ENCODE measurements at regions not wholly inside any gene's neighbourhood (a gene's known extent, or its start where the extent isn't known, plus 50 kb on each side); places are given as distances from the start of the nearest gene placed in this dataset.

DNA sequence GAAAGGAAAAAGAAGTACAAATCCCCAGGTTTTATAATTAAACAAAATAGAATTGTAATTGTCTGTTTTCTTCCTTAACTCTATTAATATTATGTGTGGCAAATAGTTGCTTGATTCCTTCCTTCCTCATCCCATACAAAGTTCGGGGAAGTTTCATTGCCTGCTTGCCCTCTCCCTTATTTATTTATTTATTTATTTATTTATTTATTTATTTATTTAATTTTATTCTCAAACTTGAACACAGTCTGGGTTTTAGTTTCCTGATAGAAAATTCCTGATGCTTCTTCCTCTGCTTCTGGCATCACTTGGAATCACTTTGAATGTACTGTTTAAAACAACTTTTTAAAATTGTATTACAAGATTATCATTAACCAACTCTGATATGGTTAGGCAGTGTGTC lies 145.8 kb upstream of the SOX5 start:
- POLR2A ChIA-PET: no interaction called here
- ATAC-seq: no peak
- Mint-ChIP-seq H3K27me3 (ENCODE audit: low read depth) (no peaks in the 10 kb centered on the region), H3K27ac (no peak overlapping the region), H3K4me3 (no peak overlapping the region), H3K9me3 (no peaks in the 10 kb centered on the region), H3K4me1 (0 out of 2 replicates have a peak, but pooled peaks cover 2% of the 10 kb centered on the region), H3K36me3 (no peaks in the 10 kb centered on the region)
- no peak for DNase-seq (ENCODE audit: low spot score)
- CTCF ChIA-PET: no interaction called here
- TF ChIP-seq, protein P1, sequence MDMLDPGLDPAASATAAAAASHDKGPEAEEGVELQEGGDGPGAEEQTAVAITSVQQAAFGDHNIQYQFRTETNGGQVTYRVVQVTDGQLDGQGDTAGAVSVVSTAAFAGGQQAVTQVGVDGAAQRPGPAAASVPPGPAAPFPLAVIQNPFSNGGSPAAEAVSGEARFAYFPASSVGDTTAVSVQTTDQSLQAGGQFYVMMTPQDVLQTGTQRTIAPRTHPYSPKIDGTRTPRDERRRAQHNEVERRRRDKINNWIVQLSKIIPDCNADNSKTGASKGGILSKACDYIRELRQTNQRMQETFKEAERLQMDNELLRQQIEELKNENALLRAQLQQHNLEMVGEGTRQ (CRISPR knock-in tag; IDR thresholded peaks at IDR 0.05): no peak
- TF ChIP-seq, protein P2, sequence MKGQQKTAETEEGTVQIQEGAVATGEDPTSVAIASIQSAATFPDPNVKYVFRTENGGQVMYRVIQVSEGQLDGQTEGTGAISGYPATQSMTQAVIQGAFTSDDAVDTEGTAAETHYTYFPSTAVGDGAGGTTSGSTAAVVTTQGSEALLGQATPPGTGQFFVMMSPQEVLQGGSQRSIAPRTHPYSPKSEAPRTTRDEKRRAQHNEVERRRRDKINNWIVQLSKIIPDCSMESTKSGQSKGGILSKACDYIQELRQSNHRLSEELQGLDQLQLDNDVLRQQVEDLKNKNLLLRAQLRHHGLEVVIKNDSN (CRISPR knock-in tag; IDR thresholded peaks at IDR 0.05): no peak
- TF ChIP-seq, protein P3, sequence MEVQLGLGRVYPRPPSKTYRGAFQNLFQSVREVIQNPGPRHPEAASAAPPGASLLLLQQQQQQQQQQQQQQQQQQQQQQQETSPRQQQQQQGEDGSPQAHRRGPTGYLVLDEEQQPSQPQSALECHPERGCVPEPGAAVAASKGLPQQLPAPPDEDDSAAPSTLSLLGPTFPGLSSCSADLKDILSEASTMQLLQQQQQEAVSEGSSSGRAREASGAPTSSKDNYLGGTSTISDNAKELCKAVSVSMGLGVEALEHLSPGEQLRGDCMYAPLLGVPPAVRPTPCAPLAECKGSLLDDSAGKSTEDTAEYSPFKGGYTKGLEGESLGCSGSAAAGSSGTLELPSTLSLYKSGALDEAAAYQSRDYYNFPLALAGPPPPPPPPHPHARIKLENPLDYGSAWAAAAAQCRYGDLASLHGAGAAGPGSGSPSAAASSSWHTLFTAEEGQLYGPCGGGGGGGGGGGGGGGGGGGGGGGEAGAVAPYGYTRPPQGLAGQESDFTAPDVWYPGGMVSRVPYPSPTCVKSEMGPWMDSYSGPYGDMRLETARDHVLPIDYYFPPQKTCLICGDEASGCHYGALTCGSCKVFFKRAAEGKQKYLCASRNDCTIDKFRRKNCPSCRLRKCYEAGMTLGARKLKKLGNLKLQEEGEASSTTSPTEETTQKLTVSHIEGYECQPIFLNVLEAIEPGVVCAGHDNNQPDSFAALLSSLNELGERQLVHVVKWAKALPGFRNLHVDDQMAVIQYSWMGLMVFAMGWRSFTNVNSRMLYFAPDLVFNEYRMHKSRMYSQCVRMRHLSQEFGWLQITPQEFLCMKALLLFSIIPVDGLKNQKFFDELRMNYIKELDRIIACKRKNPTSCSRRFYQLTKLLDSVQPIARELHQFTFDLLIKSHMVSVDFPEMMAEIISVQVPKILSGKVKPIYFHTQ (CRISPR knock-in tag; IDR thresholded peaks at IDR 0.05): no peak
- TF ChIP-seq ZNF396 (CRISPR knock-in tag; IDR thresholded peaks at IDR 0.05; ENCODE audit: borderline replicate concordance): no peak
- TF ChIP-seq, protein P4, sequence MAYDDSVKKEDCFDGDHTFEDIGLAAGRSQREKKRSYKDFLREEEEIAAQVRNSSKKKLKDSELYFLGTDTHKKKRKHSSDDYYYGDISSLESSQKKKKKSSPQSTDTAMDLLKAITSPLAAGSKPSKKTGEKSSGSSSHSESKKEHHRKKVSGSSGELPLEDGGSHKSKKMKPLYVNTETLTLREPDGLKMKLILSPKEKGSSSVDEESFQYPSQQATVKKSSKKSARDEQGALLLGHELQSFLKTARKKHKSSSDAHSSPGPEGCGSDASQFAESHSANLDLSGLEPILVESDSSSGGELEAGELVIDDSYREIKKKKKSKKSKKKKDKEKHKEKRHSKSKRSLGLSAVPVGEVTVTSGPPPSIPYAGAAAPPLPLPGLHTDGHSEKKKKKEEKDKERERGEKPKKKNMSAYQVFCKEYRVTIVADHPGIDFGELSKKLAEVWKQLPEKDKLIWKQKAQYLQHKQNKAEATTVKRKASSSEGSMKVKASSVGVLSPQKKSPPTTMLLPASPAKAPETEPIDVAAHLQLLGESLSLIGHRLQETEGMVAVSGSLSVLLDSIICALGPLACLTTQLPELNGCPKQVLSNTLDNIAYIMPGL (CRISPR knock-in tag; IDR thresholded peaks at IDR 0.05): no peak
- TF ChIP-seq IRF2 (CRISPR knock-in tag; IDR thresholded peaks at IDR 0.05; ENCODE audit: borderline replicate concordance, low read depth): no peak
- TF ChIP-seq NFE2L1 (CRISPR knock-in tag; IDR thresholded peaks at IDR 0.05): no peak
- TF ChIP-seq TCF7 (CRISPR knock-in tag; IDR thresholded peaks at IDR 0.05; ENCODE audit: low read depth): no peak
- TF ChIP-seq FOXP1 (CRISPR knock-in tag; IDR thresholded peaks at IDR 0.05; ENCODE audit: borderline replicate concordance): no peak
- no peak for TF ChIP-seq SOX15 (CRISPR knock-in tag; IDR thresholded peaks at IDR 0.05)
- TF ChIP-seq SMAD3 (CRISPR knock-in tag; IDR thresholded peaks at IDR 0.05; ENCODE audit: borderline replicate concordance): no peak
- TF ChIP-seq ZNF138 (CRISPR knock-in tag; conservative IDR thresholded peaks at IDR 0.05): no peak

DNA sequence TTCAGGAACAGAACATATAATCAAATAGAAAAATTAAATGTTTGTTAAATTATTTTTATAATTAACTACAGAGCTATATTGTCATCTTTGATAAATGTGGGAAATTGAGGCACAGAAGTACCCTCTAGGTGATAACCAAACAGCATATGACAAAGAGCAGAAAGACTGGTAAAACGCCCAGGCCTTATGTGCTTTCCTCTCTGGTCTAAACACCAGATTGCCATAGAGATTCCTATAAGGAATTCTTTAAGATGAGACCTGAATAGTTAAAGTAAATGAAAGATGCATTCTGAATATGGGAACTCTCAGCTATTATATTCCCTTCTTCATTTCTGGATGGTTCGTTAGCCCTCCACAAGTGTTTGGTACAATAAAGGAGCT lies 140.0 kb upstream of the SOX5 start:
- POLR2A ChIA-PET: no interaction called here
- Mint-ChIP-seq H3K27ac (no peak overlapping the region), H3K36me3 (no peaks in the 10 kb centered on the region)

More for the DNA sequence above, 140.0 kb upstream of the SOX5 start:
- DNase-seq (ENCODE audit: low spot score) (no peak), ATAC-seq (no peak)
- CTCF ChIA-PET: no interaction called here
- Mint-ChIP-seq H3K9me3 (no peaks in the 10 kb centered on the region), H3K4me1 (0 out of 2 replicates have a peak, but pooled peaks cover 2% of the 10 kb centered on the region), H3K4me3 (no peak overlapping the region), H3K27me3 (ENCODE audit: low read depth) (no peaks in the 10 kb centered on the region)
- TF ChIP-seq ATF1 (CRISPR knock-in tag; IDR thresholded peaks at IDR 0.05): no peak
- TF ChIP-seq RORB (CRISPR knock-in tag; IDR thresholded peaks at IDR 0.05): no peak
- no peak for TF ChIP-seq SMAD3 (CRISPR knock-in tag; IDR thresholded peaks at IDR 0.05; ENCODE audit: borderline replicate concordance)
- TF ChIP-seq, protein P5, sequence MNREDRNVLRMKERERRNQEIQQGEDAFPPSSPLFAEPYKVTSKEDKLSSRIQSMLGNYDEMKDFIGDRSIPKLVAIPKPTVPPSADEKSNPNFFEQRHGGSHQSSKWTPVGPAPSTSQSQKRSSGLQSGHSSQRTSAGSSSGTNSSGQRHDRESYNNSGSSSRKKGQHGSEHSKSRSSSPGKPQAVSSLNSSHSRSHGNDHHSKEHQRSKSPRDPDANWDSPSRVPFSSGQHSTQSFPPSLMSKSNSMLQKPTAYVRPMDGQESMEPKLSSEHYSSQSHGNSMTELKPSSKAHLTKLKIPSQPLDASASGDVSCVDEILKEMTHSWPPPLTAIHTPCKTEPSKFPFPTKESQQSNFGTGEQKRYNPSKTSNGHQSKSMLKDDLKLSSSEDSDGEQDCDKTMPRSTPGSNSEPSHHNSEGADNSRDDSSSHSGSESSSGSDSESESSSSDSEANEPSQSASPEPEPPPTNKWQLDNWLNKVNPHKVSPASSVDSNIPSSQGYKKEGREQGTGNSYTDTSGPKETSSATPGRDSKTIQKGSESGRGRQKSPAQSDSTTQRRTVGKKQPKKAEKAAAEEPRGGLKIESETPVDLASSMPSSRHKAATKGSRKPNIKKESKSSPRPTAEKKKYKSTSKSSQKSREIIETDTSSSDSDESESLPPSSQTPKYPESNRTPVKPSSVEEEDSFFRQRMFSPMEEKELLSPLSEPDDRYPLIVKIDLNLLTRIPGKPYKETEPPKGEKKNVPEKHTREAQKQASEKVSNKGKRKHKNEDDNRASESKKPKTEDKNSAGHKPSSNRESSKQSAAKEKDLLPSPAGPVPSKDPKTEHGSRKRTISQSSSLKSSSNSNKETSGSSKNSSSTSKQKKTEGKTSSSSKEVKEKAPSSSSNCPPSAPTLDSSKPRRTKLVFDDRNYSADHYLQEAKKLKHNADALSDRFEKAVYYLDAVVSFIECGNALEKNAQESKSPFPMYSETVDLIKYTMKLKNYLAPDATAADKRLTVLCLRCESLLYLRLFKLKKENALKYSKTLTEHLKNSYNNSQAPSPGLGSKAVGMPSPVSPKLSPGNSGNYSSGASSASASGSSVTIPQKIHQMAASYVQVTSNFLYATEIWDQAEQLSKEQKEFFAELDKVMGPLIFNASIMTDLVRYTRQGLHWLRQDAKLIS (CRISPR knock-in tag; IDR thresholded peaks at IDR 0.05; ENCODE audit: borderline replicate concordance): no peak

Data from WTC11 (cell line).